ENCODE measurements at regions not wholly inside any gene's neighbourhood (a gene's known extent, or its start where the extent isn't known, plus 50 kb on each side); places are given as distances from the start of the nearest gene placed in this dataset.
"Not testable (repeated sequence)": the region's sequence is repeated elsewhere in the genome, so short reads cannot be mapped to it uniquely, and the experiment has no call there.

- not testable (repeated sequence) for DNase-seq (ENCODE audit: low spot score)
Observed at GRCh38 chr12:131541512-131541911, 169.4 kb upstream of the SFSWAP start.

GRCh38 chr12:131542351-131542750, 168.5 kb upstream of the SFSWAP start:
- no peak for DNase-seq (ENCODE audit: low spot score)

DNA sequence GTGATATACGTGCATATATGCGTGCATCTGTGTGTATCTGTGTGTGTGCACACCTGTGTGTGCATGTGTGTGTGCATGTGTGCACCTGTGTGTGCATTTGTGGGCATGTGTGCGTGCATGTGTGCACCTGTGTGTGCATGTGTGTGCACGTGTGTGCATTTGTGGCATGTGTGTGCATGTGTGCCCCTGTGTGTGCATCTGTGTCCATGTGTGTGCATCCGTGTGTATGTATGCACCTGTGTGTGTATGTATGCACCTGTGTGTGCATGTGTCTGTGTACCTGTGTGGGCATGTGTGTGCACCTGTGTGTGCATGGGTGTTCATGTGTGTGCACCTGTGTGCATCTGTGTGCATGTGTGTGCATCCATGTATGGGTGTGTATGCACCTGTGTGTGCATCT, 167.8 kb upstream of the SFSWAP start:
- no peak for DNase-seq (ENCODE audit: low spot score)

DNA sequence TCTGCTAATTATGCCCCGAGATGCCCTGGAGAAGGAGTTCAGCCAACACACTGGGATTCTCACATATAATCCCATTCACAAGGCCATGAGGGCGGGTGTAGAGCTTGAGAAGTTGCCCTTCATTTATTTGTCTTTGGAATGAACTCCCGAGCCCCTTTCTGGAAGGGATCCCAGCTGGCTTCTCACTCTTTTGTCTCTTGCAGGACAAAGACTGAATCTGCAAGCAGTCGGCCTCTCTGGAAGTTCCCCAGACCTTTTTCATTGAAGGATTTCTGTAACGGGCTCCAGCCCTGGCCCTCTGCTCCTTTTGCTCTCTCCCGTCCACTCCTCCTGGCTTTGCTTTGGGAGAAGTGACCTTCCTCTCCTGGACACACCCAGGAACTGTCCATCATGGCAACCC, 163.3 kb upstream of the SFSWAP start:
- no peak for DNase-seq (ENCODE audit: low spot score)

- DNase-seq (ENCODE audit: low spot score): no peak
Observed at GRCh38 chr12:131550121-131550520, 160.8 kb upstream of the SFSWAP start.

- no peak for DNase-seq (ENCODE audit: low spot score)
Observed at GRCh38 chr12:131551675-131552491, 159.0 kb upstream of the SFSWAP start.

- DNase-seq (ENCODE audit: low spot score): no peak
Observed at GRCh38 chr12:131552492-131552863, 158.4 kb upstream of the SFSWAP start.

- DNase-seq (ENCODE audit: low spot score): no peak
Observed at GRCh38 chr12:131553096-131553777, 157.7 kb upstream of the SFSWAP start.

DNA sequence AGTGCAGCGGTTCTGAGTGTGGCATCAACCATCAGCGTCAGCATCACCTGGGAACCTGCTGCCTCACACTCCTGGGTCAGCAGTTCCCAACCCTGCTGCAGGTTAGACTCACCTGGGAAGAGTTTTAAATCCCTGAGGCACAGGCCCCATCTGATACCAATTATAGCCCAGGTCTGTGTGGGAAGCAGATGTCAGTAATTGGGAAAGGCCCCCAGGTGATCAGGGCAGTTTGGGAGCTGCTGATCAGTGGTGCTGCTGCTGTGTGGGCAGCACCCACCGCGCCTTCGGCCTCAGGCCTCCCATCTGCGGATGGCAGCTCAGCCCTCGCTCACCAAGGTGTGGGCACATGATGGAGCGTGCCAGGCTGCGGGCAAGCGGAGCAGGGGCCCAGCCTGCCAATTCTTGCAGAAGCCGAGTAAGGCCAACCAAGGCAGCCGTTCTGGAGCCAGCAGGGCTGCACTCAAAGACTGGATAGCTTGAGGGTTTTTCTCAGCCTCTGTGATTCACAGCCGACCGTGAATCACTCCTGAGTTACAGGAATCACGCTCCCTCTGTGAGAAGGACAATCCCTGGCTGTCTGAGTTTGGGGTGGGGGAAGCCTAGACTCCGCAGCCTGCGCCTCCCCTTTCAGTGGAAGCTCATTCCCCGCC, 155.6 kb upstream of the SFSWAP start:
- no peak for DNase-seq (ENCODE audit: low spot score)

DNA sequence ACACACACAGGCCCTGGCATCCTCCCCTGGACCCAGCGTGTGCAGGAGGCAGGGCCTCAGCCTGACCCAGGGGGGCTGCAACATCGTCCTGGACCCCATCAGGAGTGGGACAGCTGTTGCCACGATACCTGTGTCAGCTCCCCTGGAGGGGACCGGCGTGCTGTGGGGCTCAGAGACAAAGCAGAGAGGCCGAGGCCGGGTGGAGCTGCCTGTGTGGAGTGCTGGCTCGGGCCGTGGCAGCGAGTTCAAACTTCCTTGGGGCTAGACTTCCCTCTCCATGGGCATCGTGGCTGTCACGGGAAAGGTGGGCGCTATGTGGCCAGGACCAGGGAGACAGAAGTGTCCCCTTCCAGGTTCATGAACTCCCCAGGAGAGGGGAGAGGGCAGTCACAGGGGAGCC, 155.0 kb upstream of the SFSWAP start:
- no peak for DNase-seq (ENCODE audit: low spot score)

GRCh38 chr12:131557078-131557709, 153.7 kb upstream of the SFSWAP start:
- no peak for DNase-seq (ENCODE audit: low spot score)

DNA sequence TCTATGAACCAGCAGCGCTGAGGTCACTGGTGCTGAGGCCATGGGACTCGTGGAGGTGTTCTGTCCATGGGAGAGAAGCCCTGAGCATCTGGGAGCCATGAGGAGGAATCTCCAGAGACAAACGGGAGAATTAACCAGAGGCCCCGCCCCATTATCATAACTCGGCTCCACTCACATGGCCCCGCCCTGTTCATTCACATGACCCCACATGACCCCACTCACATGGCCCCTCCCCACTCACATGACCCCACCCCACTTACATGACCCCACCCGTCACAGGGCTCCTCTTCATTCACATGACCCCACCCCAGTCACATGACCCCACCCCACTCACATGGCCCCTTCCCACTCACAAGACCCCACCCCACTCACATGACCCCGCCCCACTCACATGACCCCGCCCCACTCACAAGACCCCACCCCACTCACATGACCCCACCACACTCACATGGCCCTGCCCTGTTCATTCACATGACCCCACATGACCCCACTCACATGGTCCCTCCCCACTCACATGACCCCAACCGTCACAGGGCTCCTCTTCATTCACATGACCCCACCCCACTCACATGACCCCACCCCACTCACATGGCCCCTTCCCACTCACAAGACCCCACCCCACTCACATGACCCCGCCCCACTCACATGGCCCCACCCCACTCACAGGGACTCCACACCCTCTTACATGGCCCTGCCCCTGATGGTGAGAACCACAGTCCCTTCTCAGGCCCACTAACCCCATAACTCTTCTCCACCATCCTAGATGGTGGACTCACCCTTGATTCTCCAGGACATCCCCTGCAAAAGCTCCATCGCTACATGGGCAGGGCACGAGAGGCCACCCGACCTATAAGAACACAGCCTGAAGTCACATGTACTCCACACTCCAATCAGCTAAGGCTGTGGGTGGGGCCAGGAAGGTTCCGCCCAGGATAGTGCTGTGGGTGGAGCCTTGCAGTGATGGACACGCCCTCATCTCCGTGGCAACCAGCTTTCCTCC, 151.1 kb upstream of the SFSWAP start:
- no peak for DNase-seq (ENCODE audit: low spot score)

GRCh38 chr12:131561051-131561450, 149.8 kb upstream of the SFSWAP start:
- no peak for DNase-seq (ENCODE audit: low spot score)

DNA sequence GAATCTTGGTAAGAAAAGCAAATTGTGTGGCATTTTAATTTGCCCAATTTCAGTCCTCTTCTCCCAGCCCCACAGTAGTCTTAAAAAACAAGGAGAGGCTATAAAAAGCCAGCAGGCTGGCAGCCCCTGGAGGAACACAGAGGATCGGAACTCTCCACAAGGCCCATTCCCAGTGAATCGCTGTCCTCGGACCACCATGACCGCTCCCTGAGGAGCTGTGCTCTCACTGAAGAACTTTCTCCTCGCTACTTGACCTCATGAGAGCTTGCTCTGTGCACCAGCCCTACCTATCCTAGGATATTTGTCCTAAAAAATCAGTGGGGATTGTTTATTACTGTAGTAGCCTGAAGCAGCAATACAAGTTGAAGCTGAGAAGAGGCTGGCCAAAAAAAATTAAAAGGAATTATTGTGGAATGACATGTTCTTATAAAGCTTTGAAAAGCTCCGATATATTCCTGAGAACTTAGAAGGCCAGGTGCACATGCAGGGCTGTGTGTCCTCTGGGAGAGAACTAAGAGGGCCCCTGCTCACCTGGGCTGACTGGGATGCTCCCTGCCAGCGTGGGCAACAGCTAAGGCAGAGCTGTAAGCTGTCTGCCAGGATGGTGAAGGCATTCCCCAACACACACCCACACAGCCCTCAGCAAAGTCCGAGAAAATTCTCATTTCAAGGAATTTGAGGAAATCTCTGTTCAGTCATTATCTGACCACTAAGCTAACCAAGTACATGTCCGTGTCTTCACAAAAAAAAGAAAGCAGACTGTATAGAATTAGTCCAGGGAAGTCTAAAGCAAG, 148.8 kb upstream of the SFSWAP start:
- no peak for DNase-seq (ENCODE audit: low spot score)

DNA sequence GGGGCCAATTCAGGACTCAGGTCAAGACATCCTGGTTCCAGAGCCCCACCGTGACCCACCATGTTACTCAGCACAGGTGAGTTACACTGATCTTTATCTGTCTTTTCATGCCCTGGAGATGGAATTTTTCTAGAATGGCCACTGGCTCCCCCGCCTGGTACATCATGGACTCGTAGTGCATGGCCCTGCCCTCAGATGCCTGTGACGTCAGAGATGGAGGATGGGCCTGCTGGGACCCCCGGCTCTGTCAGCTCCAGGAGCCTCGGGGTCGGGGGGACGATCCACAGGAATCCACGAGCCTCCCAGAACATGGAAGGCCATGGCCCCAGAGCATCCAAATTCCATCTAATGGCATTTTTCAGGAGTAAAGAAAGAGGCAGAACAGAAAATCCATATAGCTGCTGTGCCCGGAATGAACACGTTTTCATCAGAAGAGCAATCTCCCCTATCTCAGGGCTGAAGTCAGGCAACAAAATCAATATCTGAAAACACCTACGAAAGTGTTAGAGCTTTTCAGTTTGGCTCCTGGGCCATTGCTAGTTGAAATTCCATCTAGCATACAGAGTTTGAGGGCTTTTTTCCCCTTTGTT, 146.7 kb upstream of the SFSWAP start:
- not testable (repeated sequence) for DNase-seq (ENCODE audit: low spot score)

DNA sequence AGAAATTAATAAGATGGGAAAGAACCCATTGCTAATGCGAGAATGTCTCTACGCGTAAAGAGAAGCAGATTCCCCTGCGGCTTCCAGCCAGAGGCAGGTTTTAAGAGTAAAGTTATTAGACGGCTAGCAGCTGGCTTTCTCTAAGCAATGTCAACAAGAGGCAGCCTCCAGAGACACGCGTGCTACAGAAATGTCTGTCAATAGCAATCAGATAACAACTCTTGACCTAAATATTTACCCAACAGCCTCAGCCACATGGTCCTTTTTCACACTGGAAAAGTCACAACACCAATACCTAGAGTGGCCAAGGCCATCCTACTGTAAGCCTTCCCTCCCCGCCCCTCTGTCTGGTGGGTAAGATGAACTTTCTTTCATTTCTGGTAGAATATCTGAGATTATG, 146.0 kb upstream of the SFSWAP start:
- DNase-seq (ENCODE audit: low spot score): no peak

DNA sequence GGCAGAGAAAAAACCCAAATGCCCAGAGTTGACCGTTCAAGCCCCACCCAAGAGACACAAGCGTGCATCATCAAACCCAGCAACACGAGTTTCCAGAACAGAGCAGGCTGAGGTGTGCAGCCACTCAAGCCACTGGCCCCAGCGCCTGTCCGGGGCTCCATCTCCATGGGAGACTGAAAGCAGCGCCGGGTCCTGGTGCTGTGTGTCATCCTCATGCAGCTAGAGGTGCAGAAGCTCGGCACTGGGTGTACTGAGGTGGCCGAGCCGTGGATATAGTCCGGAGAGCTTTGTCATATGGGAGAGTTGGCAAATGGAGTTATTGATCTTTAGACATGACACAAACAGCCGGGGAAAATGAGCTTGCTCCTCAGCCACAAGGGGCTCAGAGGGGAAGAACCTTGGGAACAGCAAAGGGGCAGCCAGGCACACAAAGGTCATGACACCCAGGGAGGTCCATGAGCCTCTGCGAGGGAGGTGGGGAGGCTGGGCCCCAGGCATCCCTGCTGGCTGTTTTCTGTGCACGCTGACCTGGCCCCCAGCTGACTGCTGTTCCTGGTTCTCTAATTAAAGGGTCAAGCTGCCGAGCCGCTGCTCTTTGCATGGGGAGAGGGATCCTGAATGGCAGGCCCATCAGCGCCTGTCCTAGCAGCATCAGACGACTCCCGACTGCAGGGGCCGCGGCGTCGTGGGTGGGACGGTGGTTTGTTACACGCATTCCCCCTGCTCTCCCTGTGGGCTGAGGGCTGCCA, 145.4 kb upstream of the SFSWAP start:
- DNase-seq (ENCODE audit: low spot score): no peak

DNA sequence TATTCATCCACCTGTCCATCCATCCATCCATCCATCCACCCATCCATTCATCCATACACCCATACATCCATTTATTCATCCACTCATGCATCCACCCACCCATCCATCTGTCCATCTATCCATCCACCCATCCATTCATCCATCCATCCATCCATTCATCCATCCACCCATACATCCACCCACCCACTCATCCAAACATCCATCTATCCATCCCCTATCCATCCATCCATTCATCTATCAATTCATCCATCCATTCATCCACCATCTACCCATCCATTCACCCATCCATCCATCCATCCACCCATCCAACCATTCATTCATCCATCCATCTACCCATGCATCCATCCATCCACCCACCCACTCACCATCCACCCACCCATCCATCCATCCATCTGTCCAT, 142.6 kb upstream of the SFSWAP start:
- no peak for DNase-seq (ENCODE audit: low spot score)

- DNase-seq (ENCODE audit: low spot score): no peak
Observed at GRCh38 chr12:131570596-131570995, 140.3 kb upstream of the SFSWAP start.

All from mucosa of gallbladder (tissue), 1 donor.